ENCODE measurements at regions not wholly inside any gene's neighbourhood (a gene's known extent, or its start where the extent isn't known, plus 50 kb on each side); places are given as distances from the start of the nearest gene placed in this dataset.
"Not testable (repeated sequence)": the region's sequence is repeated elsewhere in the genome, so short reads cannot be mapped to it uniquely, and the experiment has no call there.

- not testable (repeated sequence) for DNase-seq
These were observed 59.2 kb downstream of the CXorf49B start for GRCh38 chrX:71822314-71822713.

GRCh38 chrX:71823391-71824057 is 60.4 kb downstream of the CXorf49B start:
- no peak for DNase-seq

GRCh38 chrX:71828086-71828485 is 64.9 kb downstream of the CXorf49B start:
- DNase-seq, result no peak

- not testable (repeated sequence) for DNase-seq
These were observed 72.6 kb upstream of the NHSL2 start for GRCh38 chrX:71838092-71838491.

- no peak for DNase-seq
These were observed 64.2 kb upstream of the NHSL2 start for GRCh38 chrX:71846429-71846828.

- DNase-seq, result no peak
These were observed 58.5 kb upstream of the NHSL2 start for GRCh38 chrX:71852182-71852581.

GRCh38 chrX:71859637-71860036 is 51.0 kb upstream of the NHSL2 start:
- DNase-seq, result peak; percentile 10

Data from inflammatory macrophage treated with lipopolysaccharide for 4 hours (primary cell).